ENCODE measurements at regions not wholly inside any gene's neighbourhood (a gene's known extent, or its start where the extent isn't known, plus 50 kb on each side); places are given as distances from the start of the nearest gene placed in this dataset.

DNA sequence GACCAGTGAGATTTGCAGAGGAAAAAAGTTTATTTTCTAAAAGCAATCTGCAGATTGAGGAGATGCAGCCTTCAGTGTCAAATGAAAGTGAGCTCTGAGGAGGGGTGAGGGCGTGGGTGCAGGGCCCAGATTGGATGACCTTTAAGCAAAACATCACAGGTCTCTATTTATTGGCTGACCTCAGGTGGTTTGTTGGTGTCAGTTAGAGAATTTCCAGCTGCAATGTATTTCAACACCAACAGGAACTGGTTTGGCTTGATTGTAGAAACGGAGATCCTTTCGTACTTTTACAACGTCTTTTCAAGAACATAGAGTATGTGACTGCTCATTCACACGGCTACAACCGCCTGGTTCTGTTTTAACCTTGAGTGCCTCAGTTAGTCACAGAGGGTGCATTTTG lies 1069.1 kb downstream of the EFNA5 start:
- DNase-seq (ENCODE audit: low spot score): peak; percentile 55

DNA sequence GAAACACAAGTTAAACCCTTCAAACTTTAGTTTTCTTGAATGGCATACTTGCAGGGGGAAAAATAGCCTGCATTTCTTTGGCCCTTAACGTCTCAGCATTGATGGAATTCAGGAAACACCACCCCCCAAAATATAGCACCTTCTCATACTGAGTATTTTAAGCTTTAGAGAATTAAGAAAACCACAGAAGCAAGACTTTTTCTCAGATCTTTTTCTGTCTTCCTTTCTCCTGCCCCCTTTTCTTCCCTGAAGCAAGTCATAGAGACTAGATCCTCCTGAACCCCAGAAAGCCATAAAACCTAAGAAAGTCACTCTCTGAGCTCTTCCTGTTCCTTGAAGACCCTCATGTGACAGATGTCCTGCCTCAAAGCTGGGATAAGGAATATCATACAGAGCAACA lies 1069.9 kb downstream of the EFNA5 start:
- no peak for DNase-seq (ENCODE audit: low spot score)

DNA sequence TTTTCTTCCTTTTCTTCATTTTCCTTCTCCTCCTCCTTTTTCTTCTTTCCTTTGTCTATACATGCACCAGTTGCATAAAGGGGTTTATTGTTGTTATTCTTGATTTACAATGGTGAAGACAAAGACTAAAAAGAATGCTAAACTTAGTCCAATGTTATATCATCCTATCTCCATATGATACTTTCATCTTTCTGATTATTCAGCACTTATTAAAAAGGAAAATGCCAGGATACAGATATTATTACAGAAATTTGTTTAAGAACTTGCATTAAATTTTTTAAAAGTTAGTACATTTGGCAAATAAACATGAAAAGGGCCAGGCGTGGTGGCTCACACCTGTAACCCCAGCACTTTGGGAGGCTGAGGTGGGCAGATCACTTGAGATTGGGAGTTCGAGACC lies 1074.9 kb downstream of the EFNA5 start:
- DNase-seq (ENCODE audit: low spot score): no peak

DNA sequence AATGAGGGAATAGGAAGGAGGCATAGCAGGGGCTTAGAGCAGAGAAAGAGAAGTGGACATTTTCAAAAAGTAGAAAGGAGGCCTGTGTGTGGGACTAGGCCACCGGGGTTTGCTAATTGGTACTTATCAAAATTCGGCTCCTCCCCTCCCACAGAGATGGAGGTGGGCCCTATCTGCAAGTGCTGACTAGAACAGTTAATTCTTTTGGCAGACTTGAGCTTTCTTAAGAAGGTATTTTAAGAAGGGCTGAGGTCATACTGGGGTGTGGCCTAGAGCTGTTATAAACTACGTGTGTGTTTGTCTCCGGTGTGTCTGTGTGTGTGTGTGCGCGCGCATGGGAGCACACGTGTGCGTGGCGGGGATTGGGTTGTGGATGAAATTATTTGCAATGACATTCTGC lies 1086.5 kb downstream of the EFNA5 start:
- no peak for DNase-seq (ENCODE audit: low spot score)

DNA sequence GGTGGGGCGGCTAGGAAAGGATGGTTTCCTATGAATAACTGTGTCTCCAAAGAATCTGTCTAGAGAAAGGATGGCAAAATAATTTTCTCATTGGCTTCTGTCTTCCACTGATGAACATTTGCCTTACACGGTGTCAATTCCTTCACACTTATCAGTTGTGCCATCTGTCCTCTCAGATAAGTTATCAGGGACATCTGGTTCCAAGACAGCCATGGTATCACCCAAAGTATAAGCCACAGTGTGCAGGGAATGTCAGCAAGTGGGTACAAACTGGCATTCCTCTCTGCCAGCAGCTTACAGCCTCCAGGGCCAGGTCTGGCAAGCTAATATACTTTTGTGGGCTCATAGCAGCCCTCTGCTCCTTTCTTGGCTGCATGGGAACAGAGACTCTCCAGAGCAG lies 1092.0 kb downstream of the EFNA5 start:
- DNase-seq (ENCODE audit: low spot score): no peak

GRCh38 chr5:106574820-106575219 lies 1095.9 kb downstream of the EFNA5 start:
- no peak for DNase-seq (ENCODE audit: low spot score)

GRCh38 chr5:106566031-106566430 lies 1104.7 kb downstream of the EFNA5 start:
- no peak for DNase-seq (ENCODE audit: low spot score)

DNA sequence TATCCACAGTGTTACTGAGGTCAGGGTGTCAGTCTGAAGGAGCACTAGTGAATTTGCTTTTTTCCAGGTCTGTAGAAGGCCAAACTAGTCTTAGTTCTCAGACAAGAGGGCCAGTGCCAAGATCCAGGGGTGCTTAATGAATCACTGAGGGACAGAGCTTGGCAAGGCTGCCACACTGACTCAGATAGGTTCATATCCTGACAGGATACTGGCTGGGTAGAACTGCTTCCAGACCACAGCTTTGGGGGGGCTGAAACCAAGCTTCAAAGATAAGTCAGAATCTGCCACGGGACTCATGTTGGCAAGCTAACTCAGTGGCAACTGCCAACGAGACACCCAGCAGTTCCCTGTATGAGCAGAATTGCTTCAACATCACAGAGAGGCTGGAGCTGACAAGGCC lies 1125.4 kb downstream of the EFNA5 start:
- DNase-seq (ENCODE audit: low spot score): no peak

DNA sequence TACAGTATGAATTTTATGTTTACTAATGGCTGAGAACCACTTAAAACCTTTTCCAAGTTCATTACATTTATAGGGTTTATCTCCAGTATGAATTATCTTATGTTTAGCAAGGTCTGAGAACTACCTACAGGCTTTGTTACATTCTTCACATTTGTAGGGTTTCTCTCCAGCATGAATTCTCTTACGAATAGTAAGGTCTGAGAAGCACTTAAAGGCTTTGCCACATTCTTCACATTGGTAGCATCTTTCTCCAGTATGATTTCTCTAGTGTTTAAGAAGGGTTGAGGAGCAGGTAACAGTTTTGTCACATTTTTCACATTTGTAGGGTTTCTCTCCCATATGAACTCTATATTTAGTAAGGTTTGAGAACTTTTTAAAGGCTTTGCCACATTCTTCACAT lies 1127.4 kb downstream of the EFNA5 start:
- no peak for DNase-seq (ENCODE audit: low spot score)

GRCh38 chr5:106530150-106530549 lies 1140.6 kb downstream of the EFNA5 start:
- DNase-seq (ENCODE audit: low spot score): no peak

GRCh38 chr5:106525438-106525837 lies 1145.3 kb downstream of the EFNA5 start:
- DNase-seq (ENCODE audit: low spot score): no peak

GRCh38 chr5:106523852-106524251 lies 1146.9 kb downstream of the EFNA5 start:
- no peak for DNase-seq (ENCODE audit: low spot score)

- DNase-seq (ENCODE audit: low spot score): peak; percentile 3
These were observed 1148.4 kb downstream of the EFNA5 start for GRCh38 chr5:106522296-106522695.

GRCh38 chr5:106521701-106522100 lies 1149.0 kb downstream of the EFNA5 start:
- DNase-seq (ENCODE audit: low spot score): peak; percentile 2

- no peak for DNase-seq (ENCODE audit: low spot score)
These were observed 1160.4 kb downstream of the EFNA5 start for GRCh38 chr5:106510321-106510720.

DNA sequence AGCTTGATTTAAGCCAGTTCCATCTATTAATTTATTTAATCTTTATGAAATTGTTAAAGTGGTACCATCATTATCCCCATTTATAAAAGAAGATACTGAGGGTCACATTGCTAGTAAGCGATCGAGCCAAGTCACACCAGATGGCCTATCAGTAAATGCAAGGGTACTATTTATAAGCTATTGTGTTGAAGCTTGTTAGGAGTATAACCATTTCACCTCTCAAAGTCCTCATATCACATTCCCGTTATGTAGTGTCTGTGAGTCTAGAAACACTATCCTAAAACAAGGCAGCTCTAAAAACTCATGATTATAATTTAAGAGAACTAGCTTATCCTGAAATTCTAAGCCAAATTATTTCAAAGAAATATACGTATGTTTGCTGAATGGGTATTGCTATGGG lies 1161.8 kb downstream of the EFNA5 start:
- no peak for DNase-seq (ENCODE audit: low spot score)

- DNase-seq (ENCODE audit: low spot score): no peak
These were observed 1176.8 kb downstream of the EFNA5 start for GRCh38 chr5:106493910-106494309.

GRCh38 chr5:106489004-106489403 lies 1181.7 kb downstream of the EFNA5 start:
- DNase-seq (ENCODE audit: low spot score): no peak

DNA sequence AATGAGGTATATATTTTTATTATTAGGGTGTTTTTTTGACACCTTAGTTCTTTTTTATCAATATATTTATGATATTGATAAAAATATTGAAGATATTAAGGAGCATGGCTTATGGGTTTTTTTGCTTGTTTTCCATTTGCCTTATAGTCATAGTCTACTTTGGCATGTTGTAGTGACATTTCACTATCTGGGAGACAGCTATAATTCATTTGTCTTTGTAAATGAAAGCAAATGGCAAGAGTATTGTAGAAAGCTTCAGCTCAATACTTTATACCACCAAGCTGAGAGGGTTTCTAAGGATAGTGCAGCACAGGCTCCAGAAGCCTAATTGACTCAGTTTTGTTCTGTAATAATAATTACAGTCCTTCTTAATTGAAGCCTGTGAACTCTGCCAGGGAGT lies 1182.3 kb downstream of the EFNA5 start:
- DNase-seq (ENCODE audit: low spot score): no peak

GRCh38 chr5:106481374-106481773 lies 1189.4 kb downstream of the EFNA5 start:
- no peak for DNase-seq (ENCODE audit: low spot score)

GRCh38 chr5:106476630-106477029 lies 1194.1 kb downstream of the EFNA5 start:
- no peak for DNase-seq (ENCODE audit: low spot score)

- peak; percentile 2 for DNase-seq (ENCODE audit: low spot score)
These were observed 1196.7 kb downstream of the EFNA5 start for GRCh38 chr5:106474066-106474465.

GRCh38 chr5:106459541-106459940 lies 1211.2 kb downstream of the EFNA5 start:
- DNase-seq (ENCODE audit: low spot score): no peak

GRCh38 chr5:106454651-106455415 lies 1215.9 kb downstream of the EFNA5 start:
- DNase-seq (ENCODE audit: low spot score): no peak

Data from umbilical cord (tissue), 1 donor.